LNCAP (cell line): ENCODE measurements at regions not wholly inside any gene's neighbourhood (a gene's known extent, or its start where the extent isn't known, plus 50 kb on each side); places are given as distances from the start of the nearest gene placed in this dataset.

ENCODE experiments used
- CTCF ChIP-seq: fragments of 450-650 bp; IDR thresholded peaks from 2 replicates; pipeline ENCODE4 v1.5.1; 2017; ENCODE audit warnings: mild to moderate bottlenecking

- TF ChIP-seq CTCF = no peak
These were observed 311.6 kb downstream of the NPHP4 start for GRCh38 chr1:5680600-5680999.

- no peak for TF ChIP-seq CTCF
These were observed 313.5 kb downstream of the NPHP4 start for GRCh38 chr1:5678759-5679158.

GRCh38 chr1:5670590-5671350 is 321.5 kb downstream of the NPHP4 start:
- no peak for TF ChIP-seq CTCF

- TF ChIP-seq CTCF = no peak
These were observed 324.5 kb downstream of the NPHP4 start for GRCh38 chr1:5667513-5668325.

GRCh38 chr1:5664906-5665875 is 327.0 kb downstream of the NPHP4 start:
- no peak for TF ChIP-seq CTCF

- no peak for TF ChIP-seq CTCF
These were observed 328.0 kb downstream of the NPHP4 start for GRCh38 chr1:5664081-5664768.

GRCh38 chr1:5662744-5663126 is 329.5 kb downstream of the NPHP4 start:
- no peak for TF ChIP-seq CTCF
